ENCODE measurements at regions not wholly inside any gene's neighbourhood (a gene's known extent, or its start where the extent isn't known, plus 50 kb on each side); places are given as distances from the start of the nearest gene placed in this dataset.

DNA sequence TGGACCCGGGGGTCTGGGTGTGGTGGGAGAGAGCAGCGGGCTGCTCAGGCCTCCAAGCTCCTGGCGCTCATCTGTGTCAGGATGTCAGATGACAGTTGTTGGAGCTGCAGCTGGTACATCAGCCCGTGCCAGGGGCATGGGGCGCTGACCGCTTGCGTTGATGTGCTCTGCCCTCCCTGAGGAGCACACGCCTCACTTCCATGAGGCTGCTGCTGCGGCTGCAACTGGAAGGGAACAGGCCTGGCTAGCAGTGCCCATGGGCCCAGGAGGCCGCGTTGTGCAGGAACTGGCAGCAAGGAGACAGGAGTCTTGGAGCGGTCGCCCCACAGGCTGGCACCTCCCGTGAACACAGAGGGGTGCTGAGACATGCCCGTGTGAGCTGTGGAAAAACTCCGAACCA, 361.3 kb upstream of the MKI67 start:
- Histone ChIP-seq H3K4me2 (no peak overlapping the region), H3K4me1 (ENCODE audit: insufficient read depth) (no peaks in the 10 kb centered on the region), H4K20me1 (ENCODE audit: insufficient read depth, poor library complexity, severe bottlenecking) (no peaks in the 10 kb centered on the region), H3K9me2 (replicated peaks; ENCODE audit: insufficient read depth) (no peaks in the 10 kb centered on the region), H3K79me2 (no peaks in the 10 kb centered on the region), H3K9me3 (ENCODE audit: low read depth) (no peaks in the 10 kb centered on the region), H3K36me3 (replicated peaks; ENCODE audit: insufficient read depth, low read depth) (no peaks in the 10 kb centered on the region), H3K4me3 (no peak overlapping the region), H3K27me3 (no peaks in the 10 kb centered on the region), H3K27ac (no peak overlapping the region), H2AFZ (no peak overlapping the region)
- 89% methylated on average over 16 of the region's 16 CpGs for WGBS (ENCODE audit: low lambda C conversion rate, missing lambda C conversion rate)
- DNase-seq (ENCODE audit: low spot score): no peak
- TF ChIP-seq EZH2phosphoT487 (IDR thresholded peaks at IDR 0.05; ENCODE audit: low read depth, severe bottlenecking, unreplicated experiment) (no peak), EZH2 (IDR thresholded peaks at IDR 0.05; ENCODE audit: borderline replicate concordance) (no peak)
- TF ChIP-seq, protein P1, sequence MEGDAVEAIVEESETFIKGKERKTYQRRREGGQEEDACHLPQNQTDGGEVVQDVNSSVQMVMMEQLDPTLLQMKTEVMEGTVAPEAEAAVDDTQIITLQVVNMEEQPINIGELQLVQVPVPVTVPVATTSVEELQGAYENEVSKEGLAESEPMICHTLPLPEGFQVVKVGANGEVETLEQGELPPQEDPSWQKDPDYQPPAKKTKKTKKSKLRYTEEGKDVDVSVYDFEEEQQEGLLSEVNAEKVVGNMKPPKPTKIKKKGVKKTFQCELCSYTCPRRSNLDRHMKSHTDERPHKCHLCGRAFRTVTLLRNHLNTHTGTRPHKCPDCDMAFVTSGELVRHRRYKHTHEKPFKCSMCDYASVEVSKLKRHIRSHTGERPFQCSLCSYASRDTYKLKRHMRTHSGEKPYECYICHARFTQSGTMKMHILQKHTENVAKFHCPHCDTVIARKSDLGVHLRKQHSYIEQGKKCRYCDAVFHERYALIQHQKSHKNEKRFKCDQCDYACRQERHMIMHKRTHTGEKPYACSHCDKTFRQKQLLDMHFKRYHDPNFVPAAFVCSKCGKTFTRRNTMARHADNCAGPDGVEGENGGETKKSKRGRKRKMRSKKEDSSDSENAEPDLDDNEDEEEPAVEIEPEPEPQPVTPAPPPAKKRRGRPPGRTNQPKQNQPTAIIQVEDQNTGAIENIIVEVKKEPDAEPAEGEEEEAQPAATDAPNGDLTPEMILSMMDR (IDR thresholded peaks at IDR 0.05; ENCODE audit: poor library complexity): no peak

DNA sequence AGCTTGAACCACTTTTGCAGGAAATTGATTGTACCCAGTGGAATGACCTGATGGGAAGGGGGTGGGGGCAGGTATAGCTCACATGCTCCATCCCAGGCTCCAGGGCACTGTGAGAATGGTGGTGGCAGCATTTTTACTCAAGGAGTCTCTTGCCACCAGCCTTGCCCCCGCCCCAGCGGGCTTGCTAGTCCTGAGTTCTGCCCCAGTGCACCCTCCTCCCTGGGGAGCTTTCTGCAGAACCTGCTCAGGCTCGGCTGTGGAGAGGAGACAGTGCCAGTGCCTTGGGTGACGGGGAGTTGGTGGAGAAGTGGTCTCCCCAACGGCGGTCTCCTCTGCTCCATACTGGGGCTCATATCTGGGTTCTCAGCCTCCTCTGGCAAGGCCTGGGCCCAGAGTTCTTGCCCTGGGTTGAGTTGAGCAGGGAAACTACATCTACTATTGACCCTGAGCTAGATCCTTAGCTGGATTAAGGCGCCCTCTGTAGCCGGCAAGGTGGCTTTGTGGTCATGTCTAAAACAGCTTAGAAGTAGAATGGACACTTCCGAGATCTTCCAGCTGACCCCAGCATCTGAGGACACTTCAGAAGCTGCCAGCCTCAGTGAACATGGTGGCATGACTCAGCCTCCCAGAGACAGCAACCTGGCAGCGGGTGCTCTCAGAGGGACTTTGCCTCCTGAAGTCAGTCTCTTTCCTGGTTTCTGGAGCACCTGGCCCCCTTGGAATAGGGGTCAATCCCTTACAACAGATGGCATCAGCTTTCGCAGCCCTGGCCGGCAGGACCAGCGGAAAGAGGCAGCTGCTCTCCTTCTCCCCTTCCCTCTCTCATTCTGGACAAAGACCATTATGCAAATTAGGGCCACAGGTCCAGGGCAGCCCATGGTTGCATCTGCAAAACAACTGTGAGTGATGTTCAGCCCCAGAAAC, 363.4 kb upstream of the MKI67 start:
- H4K20me1 ChIP-seq (ENCODE audit: insufficient read depth, poor library complexity, severe bottlenecking): no peaks in the 10 kb centered on the region
- H3K79me2 ChIP-seq: no peaks in the 10 kb centered on the region
- TF ChIP-seq, protein P1 (IDR thresholded peaks at IDR 0.05; ENCODE audit: poor library complexity): no peak
- TF ChIP-seq EZH2 (IDR thresholded peaks at IDR 0.05; ENCODE audit: borderline replicate concordance) (no peak), EZH2phosphoT487 (IDR thresholded peaks at IDR 0.05; ENCODE audit: low read depth, severe bottlenecking, unreplicated experiment) (no peak)
- H2AFZ ChIP-seq: no peak overlapping the region
- no peaks in the 10 kb centered on the region for H3K36me3 ChIP-seq (replicated peaks; ENCODE audit: insufficient read depth, low read depth)
- WGBS (ENCODE audit: low lambda C conversion rate, missing lambda C conversion rate): 89% methylated on average over 13 of the region's 13 CpGs
- H3K4me2 ChIP-seq: no peak overlapping the region
- no peaks in the 10 kb centered on the region for H3K9me2 ChIP-seq (replicated peaks; ENCODE audit: insufficient read depth)
- no peak overlapping the region for H3K27ac ChIP-seq
- no peaks in the 10 kb centered on the region for H3K27me3 ChIP-seq
- H3K4me1 ChIP-seq (ENCODE audit: insufficient read depth): no peaks in the 10 kb centered on the region
- no peak overlapping the region for H3K4me3 ChIP-seq
- H3K9me3 ChIP-seq (ENCODE audit: low read depth): no peaks in the 10 kb centered on the region
- no peak for DNase-seq (ENCODE audit: low spot score)

DNA sequence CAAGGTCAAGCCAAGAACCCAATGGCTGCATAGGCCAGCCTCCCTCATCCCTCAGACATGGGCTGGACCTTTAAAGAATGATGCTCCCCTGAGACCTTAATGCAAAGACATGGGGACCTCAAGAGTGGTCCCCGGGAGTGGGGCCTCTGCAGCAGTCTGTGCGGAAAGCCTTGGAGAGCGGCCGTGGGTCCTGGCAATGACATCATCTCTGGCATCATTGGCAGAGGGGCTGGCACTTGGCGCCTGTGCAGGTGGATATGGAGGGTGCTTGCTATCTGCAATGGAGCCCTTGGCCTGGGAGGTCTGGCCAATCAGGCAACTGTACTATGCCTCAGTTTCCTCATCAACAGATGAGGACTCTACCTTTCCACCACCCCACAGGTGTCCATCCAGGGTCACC, 365.5 kb upstream of the MKI67 start:
- Histone ChIP-seq H4K20me1 (ENCODE audit: insufficient read depth, poor library complexity, severe bottlenecking) (no peaks in the 10 kb centered on the region), H3K9me2 (replicated peaks; ENCODE audit: insufficient read depth) (no peaks in the 10 kb centered on the region), H3K9me3 (ENCODE audit: low read depth) (no peaks in the 10 kb centered on the region), H3K4me3 (no peak overlapping the region), H3K27me3 (no peaks in the 10 kb centered on the region), H3K4me2 (no peak overlapping the region), H3K79me2 (no peaks in the 10 kb centered on the region), H2AFZ (no peak overlapping the region), H3K4me1 (ENCODE audit: insufficient read depth) (no peaks in the 10 kb centered on the region), H3K36me3 (replicated peaks; ENCODE audit: insufficient read depth, low read depth) (no peaks in the 10 kb centered on the region), H3K27ac (no peak overlapping the region)
- DNase-seq (ENCODE audit: low spot score): no peak
- 99% methylated on average over 5 of the region's 5 CpGs for WGBS (ENCODE audit: low lambda C conversion rate, missing lambda C conversion rate)
- TF ChIP-seq EZH2phosphoT487 (IDR thresholded peaks at IDR 0.05; ENCODE audit: low read depth, severe bottlenecking, unreplicated experiment) (no peak), EZH2 (IDR thresholded peaks at IDR 0.05; ENCODE audit: borderline replicate concordance) (no peak)
- TF ChIP-seq, protein P1 (IDR thresholded peaks at IDR 0.05; ENCODE audit: poor library complexity): no peak
